ENCODE measurements at regions not wholly inside any gene's neighbourhood (a gene's known extent, or its start where the extent isn't known, plus 50 kb on each side); places are given as distances from the start of the nearest gene placed in this dataset.

DNA sequence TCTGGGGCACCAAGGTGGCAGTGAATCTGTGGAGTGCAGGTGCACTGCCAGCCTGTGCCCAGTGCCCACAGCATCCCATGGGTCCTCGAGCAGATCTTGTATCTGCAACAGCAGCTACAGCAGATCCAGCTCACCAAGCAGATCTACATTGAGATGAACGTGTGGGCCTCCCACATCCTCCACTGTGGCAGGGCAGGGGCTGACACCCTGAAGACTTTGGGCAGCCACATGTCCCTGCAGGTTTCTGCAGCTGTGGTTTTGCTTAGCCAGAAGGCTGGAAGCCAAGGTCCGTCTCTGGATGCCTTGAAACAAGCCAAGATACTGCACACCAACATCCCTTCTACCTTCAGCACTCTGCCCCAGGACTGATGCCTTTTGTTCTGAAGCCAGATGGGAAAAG, 338.8 kb upstream of the OR4E1 start:
- TF ChIP-seq, protein P1, sequence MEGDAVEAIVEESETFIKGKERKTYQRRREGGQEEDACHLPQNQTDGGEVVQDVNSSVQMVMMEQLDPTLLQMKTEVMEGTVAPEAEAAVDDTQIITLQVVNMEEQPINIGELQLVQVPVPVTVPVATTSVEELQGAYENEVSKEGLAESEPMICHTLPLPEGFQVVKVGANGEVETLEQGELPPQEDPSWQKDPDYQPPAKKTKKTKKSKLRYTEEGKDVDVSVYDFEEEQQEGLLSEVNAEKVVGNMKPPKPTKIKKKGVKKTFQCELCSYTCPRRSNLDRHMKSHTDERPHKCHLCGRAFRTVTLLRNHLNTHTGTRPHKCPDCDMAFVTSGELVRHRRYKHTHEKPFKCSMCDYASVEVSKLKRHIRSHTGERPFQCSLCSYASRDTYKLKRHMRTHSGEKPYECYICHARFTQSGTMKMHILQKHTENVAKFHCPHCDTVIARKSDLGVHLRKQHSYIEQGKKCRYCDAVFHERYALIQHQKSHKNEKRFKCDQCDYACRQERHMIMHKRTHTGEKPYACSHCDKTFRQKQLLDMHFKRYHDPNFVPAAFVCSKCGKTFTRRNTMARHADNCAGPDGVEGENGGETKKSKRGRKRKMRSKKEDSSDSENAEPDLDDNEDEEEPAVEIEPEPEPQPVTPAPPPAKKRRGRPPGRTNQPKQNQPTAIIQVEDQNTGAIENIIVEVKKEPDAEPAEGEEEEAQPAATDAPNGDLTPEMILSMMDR (IDR thresholded peaks at IDR 0.05): no peak
- TF ChIP-seq POLR2A (IDR thresholded peaks at IDR 0.05): no peak
- TF ChIP-seq POLR2AphosphoS5 (IDR thresholded peaks at IDR 0.05): no peak
- no peak for TF ChIP-seq EP300 (IDR thresholded peaks at IDR 0.05)
